IgD-negative memory B cell (primary cell): ENCODE measurements at regions not wholly inside any gene's neighbourhood (a gene's known extent, or its start where the extent isn't known, plus 50 kb on each side); places are given as distances from the start of the nearest gene placed in this dataset.

Source experiments
- H3K27ac Mint-ChIP-seq, 3 donors: one replicate each; pipeline ENCODE4 v1.8.0; 2020 to 2022; ENCODE audit warnings: mild to moderate bottlenecking in 3 of 3, mixed read lengths in 3 of 3, moderate library complexity in 1 of 3
- H3K27me3 Mint-ChIP-seq: one replicate; pipeline ENCODE4 v1.8.0; 2021; ENCODE audit warnings: mixed read lengths
- H3K36me3 Mint-ChIP-seq: one replicate; pipeline ENCODE4 v1.8.0; 2020; ENCODE audit warnings: mild to moderate bottlenecking, mixed read lengths
- H3K4me1 Mint-ChIP-seq, 3 donors: one replicate each; pipeline ENCODE4 v1.8.0; 2020 to 2022; ENCODE audit warnings: mixed read lengths in 3 of 3, mild to moderate bottlenecking in 1 of 3
- H3K4me3 Mint-ChIP-seq, 4 donors: one replicate each; pipeline ENCODE4 v1.8.0; 2020 to 2022; ENCODE audit warnings: mild to moderate bottlenecking in 4 of 4, mixed read lengths in 4 of 4, moderate library complexity in 3 of 4
- H3K9me3 Mint-ChIP-seq, 3 donors: one replicate each; pipeline ENCODE4 v1.8.0; 2020 to 2021; ENCODE audit warnings: mixed read lengths in 3 of 3, mild to moderate bottlenecking in 1 of 3

GRCh38 chr5:118778941-118779340 is 209.4 kb downstream of the DTWD2 start:
- H3K36me3 Mint-ChIP-seq = no peaks in the 10 kb centered on the region
- no peak overlapping the region for H3K27ac Mint-ChIP-seq
- H3K4me1 Mint-ChIP-seq = no peaks in the 10 kb centered on the region
- peaks cover 4% of the 10 kb centered on the region for H3K27me3 Mint-ChIP-seq
- H3K9me3 Mint-ChIP-seq = peaks cover 0 to 5% (median 3%) of the 10 kb centered on the region in 3 donors
- H3K4me3 Mint-ChIP-seq = no peak overlapping the region

DNA sequence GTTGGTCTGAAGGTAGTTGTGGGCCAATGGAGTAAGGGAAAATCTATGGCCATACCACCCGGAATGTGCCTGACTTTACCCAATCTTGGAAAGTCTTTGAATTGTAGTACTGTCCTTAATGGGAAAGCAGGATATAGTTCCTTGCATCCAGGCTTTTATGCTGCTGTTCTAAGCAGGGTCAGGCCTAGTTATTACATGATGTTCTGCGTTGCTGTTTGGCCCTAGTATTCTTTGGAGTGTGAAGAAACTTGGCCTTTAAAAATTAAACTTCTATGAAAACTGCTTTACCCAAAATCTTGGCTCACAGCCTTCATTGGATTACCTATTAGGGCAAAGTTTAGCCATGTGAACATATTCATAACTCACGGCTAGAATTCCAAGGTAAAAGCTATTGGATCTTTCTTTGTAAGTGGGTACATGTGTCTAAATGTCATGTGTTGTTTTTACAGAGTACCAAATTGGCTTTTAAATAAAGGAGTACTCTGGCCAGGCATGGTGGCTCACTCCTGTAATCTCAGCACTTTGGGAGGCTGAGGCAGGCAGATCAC is 211.1 kb downstream of the DTWD2 start:
- H3K9me3 Mint-ChIP-seq = peaks cover 0 to 6% (median 3%) of the 10 kb centered on the region in 3 donors
- no peak overlapping the region for H3K4me3 Mint-ChIP-seq

GRCh38 chr5:118776755-118777154 is 211.6 kb downstream of the DTWD2 start:
- H3K4me1 Mint-ChIP-seq = no peaks in the 10 kb centered on the region
- peaks cover 3% of the 10 kb centered on the region for H3K27me3 Mint-ChIP-seq
- H3K27ac Mint-ChIP-seq = no peak overlapping the region
- H3K4me3 Mint-ChIP-seq = no peak overlapping the region
- no peaks in the 10 kb centered on the region for H3K36me3 Mint-ChIP-seq
- H3K9me3 Mint-ChIP-seq = peaks cover 0 to 4% (median 0%) of the 10 kb centered on the region in 3 donors

More for the DNA sequence above, 211.1 kb downstream of the DTWD2 start:
- no peak overlapping the region for H3K27ac Mint-ChIP-seq
- H3K36me3 Mint-ChIP-seq = no peaks in the 10 kb centered on the region
- H3K4me1 Mint-ChIP-seq = no peaks in the 10 kb centered on the region
- peaks cover 3% of the 10 kb centered on the region for H3K27me3 Mint-ChIP-seq

DNA sequence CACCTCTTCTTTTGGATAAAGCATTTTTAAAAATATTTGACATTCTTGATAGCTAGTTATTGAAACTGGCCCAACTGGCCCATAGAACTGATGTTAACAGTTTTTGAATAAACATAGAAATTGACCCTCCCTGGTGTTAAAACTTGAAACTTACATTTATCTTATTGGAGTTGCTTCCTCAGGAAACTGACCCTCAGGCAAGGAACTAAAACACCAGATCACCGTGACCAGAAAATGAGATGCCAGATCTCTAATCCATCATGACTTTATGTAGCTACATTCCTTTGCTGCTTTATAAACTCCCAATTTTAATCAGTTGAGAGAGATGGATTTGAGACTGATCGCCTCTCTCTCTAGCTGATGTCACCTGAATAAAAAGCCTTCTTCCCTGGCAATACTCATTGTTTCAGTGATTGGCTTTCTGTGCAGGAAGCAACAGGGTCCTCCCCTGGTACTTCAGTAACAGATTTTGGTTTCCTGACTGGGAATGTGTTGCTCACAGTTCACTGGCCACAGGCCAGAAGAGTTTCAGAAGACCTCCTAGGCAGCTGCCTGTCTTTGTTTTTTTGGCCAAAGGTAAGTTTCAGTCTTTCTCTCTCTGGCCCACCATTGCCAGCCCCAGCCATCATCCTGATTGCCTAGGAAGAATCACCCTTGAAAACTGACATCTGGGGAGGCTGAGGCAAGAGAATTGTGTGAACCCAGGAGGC is 212.4 kb downstream of the DTWD2 start:
- Mint-ChIP-seq H3K9me3 (peaks cover 0 to 6% (median 4%) of the 10 kb centered on the region in 3 donors), H3K36me3 (no peaks in the 10 kb centered on the region), H3K27ac (no peak overlapping the region), H3K4me3 (no peak overlapping the region), H3K27me3 (peaks cover 7% of the 10 kb centered on the region), H3K4me1 (no peaks in the 10 kb centered on the region)

DNA sequence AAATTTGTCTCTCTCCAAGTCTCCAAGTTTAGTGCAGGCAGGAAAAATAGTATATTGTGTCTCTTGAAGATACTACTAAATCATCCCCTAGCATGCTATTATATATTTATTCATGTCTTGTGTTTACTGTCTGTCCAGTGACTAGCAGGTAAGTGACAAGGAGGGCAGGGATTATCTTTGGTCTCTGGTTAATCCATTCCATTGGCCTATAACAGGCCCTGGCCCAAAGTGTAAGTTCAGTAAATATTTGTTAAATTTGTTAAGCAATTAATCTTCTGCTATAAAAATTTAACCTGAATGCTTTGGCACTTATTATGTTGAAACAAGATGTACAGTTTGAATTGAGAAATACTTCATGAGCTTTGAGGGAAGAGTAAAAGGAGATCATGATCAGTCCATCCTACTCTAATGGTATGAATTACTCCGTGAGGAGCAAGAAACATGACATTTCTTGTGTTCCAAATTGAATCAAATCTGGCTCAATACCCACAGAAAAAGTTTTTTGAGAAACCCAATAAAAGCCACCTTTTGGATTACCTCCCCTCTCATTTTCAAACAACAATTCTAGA is 219.7 kb downstream of the DTWD2 start:
- peaks cover 4% of the 10 kb centered on the region for H3K27me3 Mint-ChIP-seq
- no peaks in the 10 kb centered on the region for H3K4me1 Mint-ChIP-seq
- no peak overlapping the region for H3K27ac Mint-ChIP-seq
- H3K9me3 Mint-ChIP-seq = peaks cover 0 to 10% (median 4%) of the 10 kb centered on the region in 3 donors
- H3K4me3 Mint-ChIP-seq = no peak overlapping the region
- H3K36me3 Mint-ChIP-seq = no peaks in the 10 kb centered on the region

DNA sequence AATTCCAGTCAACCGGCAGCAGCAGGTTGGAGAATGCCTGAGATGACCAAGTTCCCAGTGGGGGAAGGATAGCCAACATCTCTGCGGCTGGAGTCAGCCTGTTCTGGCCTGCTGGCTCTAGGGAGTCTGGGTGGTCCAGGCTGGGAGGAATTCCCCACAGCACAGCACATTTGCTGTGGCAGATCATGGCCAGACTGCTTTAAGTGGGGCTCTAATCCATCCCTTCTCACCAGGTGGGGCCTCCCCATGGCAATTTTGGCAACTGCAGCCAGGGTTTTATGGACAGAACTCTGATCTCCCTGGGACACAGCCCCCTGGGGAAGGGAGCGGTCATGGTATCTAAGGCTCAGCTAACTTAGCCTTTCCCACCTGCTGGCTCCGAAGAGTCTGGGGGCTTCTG is 226.1 kb downstream of the DTWD2 start:
- Mint-ChIP-seq H3K4me1 (no peaks in the 10 kb centered on the region), H3K4me3 (no peak overlapping the region), H3K36me3 (no peaks in the 10 kb centered on the region), H3K9me3 (peaks cover 0 to 4% (median 0%) of the 10 kb centered on the region in 3 donors), H3K27me3 (peaks cover 2% of the 10 kb centered on the region), H3K27ac (no peak overlapping the region)

DNA sequence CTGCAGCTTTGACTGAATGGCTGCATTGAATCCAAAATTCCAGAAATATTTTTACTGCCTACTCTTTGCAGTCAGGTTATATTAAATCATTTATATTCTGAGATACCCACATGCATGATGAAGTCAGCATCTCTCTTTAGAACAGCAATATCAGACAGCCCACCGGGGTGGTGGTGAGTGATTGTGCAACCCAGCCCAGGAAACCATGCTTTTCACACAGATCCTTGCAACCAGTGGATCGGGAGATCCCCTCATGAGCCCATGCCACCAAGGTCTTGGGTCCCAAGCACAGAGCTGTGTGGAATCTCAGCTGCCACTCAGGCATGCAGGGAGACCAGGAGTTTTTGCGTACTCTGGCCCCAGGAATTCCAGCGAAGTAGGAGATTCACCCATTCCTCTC is 226.5 kb downstream of the DTWD2 start:
- H3K4me1 Mint-ChIP-seq = no peaks in the 10 kb centered on the region
- H3K27ac Mint-ChIP-seq = no peak overlapping the region
- H3K36me3 Mint-ChIP-seq = no peaks in the 10 kb centered on the region
- peaks cover 2% of the 10 kb centered on the region for H3K27me3 Mint-ChIP-seq
- peaks cover 0 to 4% (median 0%) of the 10 kb centered on the region in 3 donors for H3K9me3 Mint-ChIP-seq
- H3K4me3 Mint-ChIP-seq = no peak overlapping the region

DNA sequence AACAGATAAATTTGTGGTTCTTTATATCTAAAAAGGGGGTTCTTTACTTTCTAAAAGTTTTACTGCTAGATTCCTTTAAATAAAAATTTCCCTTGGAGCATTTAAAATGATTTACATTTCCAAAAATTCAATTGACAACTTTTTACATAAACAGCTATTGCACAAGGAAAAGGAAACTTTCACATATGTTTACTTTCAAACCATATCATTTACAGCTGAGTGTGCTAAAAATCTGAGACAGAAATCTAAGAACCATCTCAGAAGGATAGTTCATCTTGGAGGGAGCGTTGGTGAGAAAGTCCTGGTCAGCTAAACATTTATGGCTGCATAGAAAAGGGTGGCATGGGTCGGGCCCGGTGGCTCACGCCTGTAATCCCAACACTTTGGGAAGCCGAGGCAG is 235.4 kb downstream of the DTWD2 start:
- H3K4me3 Mint-ChIP-seq = no peak overlapping the region
- H3K4me1 Mint-ChIP-seq = no peaks in the 10 kb centered on the region
- H3K27ac Mint-ChIP-seq = no peak overlapping the region
- peaks cover 2% of the 10 kb centered on the region for H3K27me3 Mint-ChIP-seq
- peaks cover 0 to 9% (median 0%) of the 10 kb centered on the region in 3 donors for H3K9me3 Mint-ChIP-seq
- H3K36me3 Mint-ChIP-seq = no peaks in the 10 kb centered on the region

- Mint-ChIP-seq H3K27ac (no peak overlapping the region), H3K27me3 (peaks cover 1% of the 10 kb centered on the region), H3K4me3 (no peak overlapping the region), H3K36me3 (no peaks in the 10 kb centered on the region), H3K9me3 (peaks cover 4 to 14% (median 6%) of the 10 kb centered on the region in 3 donors), H3K4me1 (no peaks in the 10 kb centered on the region)
Measured at GRCh38 chr5:118736396-118736795, 252.0 kb downstream of the DTWD2 start.

DNA sequence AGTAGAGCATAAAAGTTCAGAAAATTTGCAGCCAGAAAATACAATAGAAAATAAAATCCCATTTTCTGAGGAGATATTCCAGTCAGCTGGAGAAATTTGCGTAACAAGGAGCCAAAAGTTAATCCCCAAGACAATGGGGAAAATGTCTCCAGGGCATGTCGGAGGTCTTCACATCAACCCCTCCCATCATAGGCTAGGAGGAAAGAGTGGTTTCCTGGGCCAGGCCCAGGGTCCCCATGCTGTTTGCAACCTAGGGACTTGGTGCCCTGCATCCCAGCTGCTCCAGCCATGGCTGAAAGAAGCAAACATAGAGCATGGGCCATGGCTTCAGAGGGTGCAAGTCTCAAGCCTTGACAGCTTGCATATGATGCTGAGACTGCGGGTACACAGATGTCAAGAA is 255.0 kb downstream of the DTWD2 start:
- no peak overlapping the region for H3K27ac Mint-ChIP-seq

DNA sequence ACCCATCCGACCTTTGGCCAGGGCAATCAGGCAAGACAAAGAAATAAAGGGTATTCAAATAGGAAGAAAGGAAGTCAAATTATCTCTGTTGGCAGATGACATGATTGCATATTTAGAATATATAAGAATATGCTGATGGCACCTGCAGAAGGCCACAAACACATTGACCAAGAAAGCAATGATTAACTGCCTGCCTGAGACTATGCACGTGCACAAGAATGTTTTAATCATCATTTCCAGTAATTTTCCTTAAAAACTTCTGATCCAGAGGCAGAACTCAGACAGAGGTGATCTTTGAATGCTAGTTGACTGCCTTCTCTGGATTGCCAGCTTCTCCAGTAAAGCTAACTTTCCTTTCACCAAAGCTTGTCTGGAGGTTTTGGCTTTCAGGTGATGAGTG is 260.2 kb downstream of the DTWD2 start:
- peaks cover 3 to 16% (median 6%) of the 10 kb centered on the region in 3 donors for H3K9me3 Mint-ChIP-seq
- H3K36me3 Mint-ChIP-seq = no peaks in the 10 kb centered on the region
- H3K4me3 Mint-ChIP-seq = no peak overlapping the region
- no peak overlapping the region for H3K27ac Mint-ChIP-seq
- H3K27me3 Mint-ChIP-seq = peaks cover 5% of the 10 kb centered on the region
- H3K4me1 Mint-ChIP-seq = peaks cover 0 to 1% (median 0%) of the 10 kb centered on the region in 3 donors

More for the DNA sequence above, 255.0 kb downstream of the DTWD2 start:
- Mint-ChIP-seq H3K9me3 (peaks cover 5 to 20% (median 6%) of the 10 kb centered on the region in 3 donors), H3K4me3 (no peak overlapping the region), H3K36me3 (no peaks in the 10 kb centered on the region), H3K27me3 (peaks cover 1% of the 10 kb centered on the region), H3K4me1 (no peaks in the 10 kb centered on the region)

GRCh38 chr5:118726891-118727290 is 261.5 kb downstream of the DTWD2 start:
- peaks cover 0 to 11% (median 1%) of the 10 kb centered on the region in 3 donors for H3K9me3 Mint-ChIP-seq
- H3K4me1 Mint-ChIP-seq = peaks cover 0 to 1% (median 0%) of the 10 kb centered on the region in 3 donors
- H3K27ac Mint-ChIP-seq = no peak overlapping the region
- H3K4me3 Mint-ChIP-seq = no peak overlapping the region
- H3K27me3 Mint-ChIP-seq = peaks cover 5% of the 10 kb centered on the region
- no peaks in the 10 kb centered on the region for H3K36me3 Mint-ChIP-seq

DNA sequence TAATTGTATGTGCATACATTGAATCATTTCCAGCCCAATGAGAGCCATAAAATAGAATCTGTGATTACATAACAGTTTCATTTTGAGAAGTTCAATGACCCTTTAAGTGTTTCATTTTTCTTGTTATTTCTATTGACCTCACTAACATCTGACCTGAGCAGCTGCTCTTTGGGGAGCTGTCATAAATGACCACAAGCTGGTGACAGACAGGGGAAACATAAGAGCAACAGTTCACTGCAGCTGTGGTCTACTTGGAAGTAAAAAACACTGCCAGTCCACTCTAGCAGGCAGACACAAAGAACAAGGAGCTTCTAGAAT is 265.4 kb downstream of the DTWD2 start:
- peaks cover 3 to 14% (median 13%) of the 10 kb centered on the region in 3 donors for H3K9me3 Mint-ChIP-seq
- no peak overlapping the region for H3K27ac Mint-ChIP-seq
- H3K4me3 Mint-ChIP-seq = no peak overlapping the region
- peaks cover 3% of the 10 kb centered on the region for H3K36me3 Mint-ChIP-seq
- H3K27me3 Mint-ChIP-seq = peaks cover 4% of the 10 kb centered on the region
- H3K4me1 Mint-ChIP-seq = peaks cover 0 to 1% (median 0%) of the 10 kb centered on the region in 3 donors

DNA sequence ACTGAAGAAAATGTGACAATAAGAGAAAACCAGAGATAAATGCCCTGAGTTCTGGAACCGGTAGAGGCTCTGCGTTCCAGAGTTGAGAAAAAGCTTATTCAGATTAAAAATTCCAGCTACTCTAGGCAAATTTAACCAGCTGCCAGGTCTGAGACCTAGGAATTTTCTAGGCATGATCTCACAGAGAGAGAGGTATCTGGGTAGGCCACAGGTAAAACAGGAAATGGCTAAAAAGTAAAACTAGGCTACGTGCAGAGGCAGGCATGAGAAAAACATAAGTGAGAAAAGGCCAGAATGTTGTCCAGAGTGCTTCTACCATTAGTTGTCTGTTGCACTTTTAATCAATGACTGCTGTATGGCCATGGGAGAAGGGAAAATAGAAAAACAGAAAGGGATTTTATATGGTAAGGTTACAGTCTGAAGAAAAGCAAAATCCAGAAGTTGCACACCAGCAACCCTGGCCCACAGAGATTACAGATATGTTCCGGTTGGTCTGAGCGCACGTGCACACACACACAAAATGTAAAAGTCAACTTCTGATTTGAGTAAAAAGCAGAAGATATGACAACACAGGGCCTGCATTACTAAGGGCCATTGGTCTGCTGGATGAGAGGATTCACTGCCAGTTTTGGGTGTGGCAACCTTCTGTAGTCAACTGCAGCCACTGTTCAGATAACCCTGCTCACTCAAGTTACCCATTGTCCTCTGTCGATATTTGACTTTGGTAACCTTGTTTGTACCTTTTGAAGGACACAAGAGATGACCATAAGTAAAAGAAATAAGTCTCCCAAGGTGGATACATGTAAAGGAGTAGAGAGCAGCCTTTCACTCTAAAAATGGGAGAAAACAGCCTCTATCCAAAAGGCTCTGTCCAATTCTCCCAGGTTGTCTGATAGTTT is 266.0 kb downstream of the DTWD2 start:
- Mint-ChIP-seq H3K36me3 (peaks cover 3% of the 10 kb centered on the region), H3K27me3 (no peaks in the 10 kb centered on the region), H3K4me1 (peaks cover 0 to 1% (median 0%) of the 10 kb centered on the region in 3 donors), H3K4me3 (no peak overlapping the region), H3K9me3 (peaks cover 3 to 19% (median 16%) of the 10 kb centered on the region in 3 donors), H3K27ac (no peak overlapping the region)

- Mint-ChIP-seq H3K36me3 (no peaks in the 10 kb centered on the region), H3K27ac (no peak overlapping the region), H3K27me3 (peaks cover 2% of the 10 kb centered on the region), H3K4me3 (no peak overlapping the region), H3K4me1 (no peaks in the 10 kb centered on the region), H3K9me3 (peaks cover 2 to 12% (median 9%) of the 10 kb centered on the region in 3 donors)
Measured at GRCh38 chr5:118711727-118712126, 276.6 kb downstream of the DTWD2 start.
